HG03457 (cell line): ENCODE measurements at regions not wholly inside any gene's neighbourhood (a gene's known extent, or its start where the extent isn't known, plus 50 kb on each side); places are given as distances from the start of the nearest gene placed in this dataset.

Source experiments
- ATAC-seq: cut with Tn5 transposase; IDR thresholded peaks from one replicate; pipeline ENCODE4 v1.9.1; 2021; ENCODE audit warnings: moderate number of reproducible peaks; ENCODE audit not compliant: unreplicated experiment

DNA sequence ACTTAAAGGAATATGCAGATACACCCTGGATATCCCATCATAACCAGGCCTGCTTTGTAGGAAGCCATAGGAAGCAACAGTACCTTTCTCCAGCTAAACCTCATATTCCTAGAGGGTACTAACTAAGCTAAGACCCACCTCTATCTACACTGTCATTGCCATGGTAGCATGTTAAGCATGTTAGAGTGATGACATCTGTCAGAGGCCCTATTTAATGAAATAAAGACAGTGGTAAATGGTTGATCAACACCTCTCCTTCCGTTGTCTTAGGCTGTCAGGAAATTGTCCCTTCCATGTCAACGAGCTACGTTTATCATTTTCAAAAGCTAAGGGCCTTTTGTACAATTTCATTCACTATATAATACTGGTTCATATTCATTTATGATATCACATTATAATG lies 251.1 kb upstream of the PSMD7 start:
- ATAC-seq, result no peak

DNA sequence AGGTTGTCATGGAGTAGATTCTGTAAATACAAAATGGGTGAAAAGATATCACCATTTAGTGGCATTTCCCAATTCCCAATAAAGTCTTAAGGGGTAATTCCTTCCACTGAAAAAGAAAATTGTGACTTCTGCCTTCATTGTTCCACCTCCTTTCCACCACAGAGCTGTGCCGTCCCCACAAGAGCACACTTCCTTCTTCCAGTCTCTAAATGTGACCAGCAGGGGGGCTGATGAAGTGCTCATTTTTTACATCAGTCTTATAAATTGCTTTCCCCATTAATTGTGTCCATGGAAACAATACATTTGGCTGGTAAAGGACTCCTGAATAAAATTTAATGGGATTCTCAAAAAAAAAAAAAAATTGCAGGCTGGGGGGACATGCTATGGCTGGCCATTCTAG lies 260.8 kb upstream of the PSMD7 start:
- ATAC-seq, result no peak

DNA sequence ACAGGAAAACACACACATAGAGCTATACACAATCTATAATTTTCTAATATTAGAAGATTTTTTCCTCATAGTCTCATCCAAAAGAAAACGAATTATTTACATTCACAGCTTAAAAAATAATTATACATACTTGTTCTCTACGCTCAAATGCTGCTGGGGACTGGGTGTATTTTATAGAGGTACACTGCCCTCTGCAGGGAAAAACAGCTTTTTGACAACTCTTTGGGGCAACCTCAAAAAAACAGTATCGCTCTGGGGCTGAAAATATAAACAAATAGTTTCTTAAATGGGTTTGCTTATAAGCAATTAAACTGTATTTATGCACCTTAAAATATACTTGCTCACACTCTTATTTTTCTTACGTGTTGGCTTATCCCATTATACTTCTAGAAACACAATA lies 261.8 kb upstream of the PSMD7 start:
- ATAC-seq, result no peak

DNA sequence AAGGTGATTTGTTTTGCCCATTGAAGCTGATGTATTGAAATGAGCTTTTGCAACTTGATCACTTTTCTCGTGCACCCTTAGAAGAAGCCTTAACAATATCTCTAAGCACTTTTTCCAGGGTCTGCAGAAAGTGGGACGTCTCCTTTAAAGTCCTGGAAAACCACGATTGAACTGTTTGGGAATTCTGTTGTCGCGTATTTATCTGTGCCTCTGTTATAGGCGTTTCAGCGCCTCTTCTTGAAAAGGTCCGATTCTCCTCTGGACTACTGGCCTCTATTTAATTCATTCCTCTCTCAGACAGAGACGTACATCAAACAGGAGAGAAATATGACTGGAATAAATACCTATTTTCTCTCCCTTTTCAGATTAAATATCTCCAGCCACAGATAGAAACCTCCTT lies 262.4 kb upstream of the PSMD7 start:
- ATAC-seq, result no peak

DNA sequence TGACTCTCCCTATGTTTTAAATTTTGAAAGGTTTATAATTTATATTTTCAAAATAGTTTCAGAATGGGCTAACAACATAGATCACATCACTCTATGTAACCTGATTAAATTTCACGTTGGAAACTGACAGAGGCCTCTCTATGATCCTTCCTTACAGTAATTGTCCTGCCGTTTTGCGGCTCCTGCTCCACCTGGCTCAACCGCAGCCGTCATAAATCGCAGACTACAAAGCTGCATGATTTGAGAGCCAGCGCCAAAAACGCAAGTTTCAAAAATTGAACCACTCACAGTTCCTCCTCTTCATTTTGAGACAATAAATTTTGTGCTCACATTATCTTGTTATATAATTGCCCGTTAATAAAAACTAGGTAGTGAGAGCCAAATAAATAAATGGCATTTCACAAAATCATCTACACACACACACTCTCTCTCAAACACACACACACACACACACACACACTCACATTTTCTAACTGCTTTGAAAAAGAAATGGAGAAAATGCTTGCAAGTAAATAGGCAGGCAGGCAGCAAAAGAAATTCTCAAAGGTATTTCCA lies 263.1 kb upstream of the PSMD7 start:
- ATAC-seq, result no peak

DNA sequence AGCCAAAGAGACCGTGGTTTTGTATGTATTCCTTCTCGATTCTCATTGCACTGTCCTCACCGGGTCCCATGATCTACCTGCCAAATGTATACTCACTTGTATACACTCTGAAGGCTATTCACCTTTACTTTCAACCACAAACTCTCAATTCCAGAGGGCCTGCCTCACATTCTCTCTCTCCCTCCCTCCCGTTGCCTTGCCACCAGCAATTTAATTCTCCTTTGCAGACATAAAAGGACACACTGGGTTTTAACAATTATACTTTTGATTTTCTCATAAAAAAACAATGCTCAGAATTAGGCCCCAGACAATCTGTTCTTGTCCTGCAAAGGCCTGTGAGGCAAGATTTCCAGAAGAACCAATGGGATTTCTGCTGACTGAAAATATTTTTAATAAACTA lies 265.1 kb upstream of the PSMD7 start:
- no peak for ATAC-seq

DNA sequence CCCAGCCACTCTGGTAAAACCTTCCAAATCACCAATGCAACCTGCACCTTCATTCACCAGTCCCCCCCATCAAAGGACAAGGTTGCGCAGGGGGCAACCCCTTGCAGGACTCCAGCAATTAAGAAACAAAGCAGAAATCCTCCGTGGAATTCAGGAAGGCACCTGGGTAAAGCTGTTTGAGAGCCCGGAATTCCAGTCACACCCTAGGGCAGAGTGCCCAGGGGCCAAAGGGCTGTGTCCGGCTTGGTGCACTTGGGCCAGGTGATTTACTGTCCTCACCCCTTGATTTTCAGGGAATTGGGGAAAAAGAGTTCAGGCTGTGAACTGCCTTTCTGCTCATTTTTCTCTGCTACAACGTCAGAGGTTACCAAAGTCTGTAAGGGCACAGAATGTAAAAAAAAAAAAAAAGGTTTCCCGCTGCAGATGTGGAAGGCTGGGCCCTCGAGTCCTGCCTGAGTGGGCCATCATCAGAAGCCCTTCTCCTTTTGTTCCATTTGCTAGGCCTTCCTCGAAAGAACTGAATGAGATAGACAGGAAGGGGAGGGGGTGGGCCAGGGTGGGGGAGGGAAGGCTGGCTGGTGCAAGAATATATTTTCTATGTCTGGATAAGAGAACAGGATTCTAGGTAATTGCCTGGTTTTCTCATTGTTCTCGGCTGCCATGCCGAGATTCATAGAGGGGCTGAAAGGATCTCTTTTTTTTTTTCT lies 266.5 kb upstream of the PSMD7 start:
- no peak for ATAC-seq

DNA sequence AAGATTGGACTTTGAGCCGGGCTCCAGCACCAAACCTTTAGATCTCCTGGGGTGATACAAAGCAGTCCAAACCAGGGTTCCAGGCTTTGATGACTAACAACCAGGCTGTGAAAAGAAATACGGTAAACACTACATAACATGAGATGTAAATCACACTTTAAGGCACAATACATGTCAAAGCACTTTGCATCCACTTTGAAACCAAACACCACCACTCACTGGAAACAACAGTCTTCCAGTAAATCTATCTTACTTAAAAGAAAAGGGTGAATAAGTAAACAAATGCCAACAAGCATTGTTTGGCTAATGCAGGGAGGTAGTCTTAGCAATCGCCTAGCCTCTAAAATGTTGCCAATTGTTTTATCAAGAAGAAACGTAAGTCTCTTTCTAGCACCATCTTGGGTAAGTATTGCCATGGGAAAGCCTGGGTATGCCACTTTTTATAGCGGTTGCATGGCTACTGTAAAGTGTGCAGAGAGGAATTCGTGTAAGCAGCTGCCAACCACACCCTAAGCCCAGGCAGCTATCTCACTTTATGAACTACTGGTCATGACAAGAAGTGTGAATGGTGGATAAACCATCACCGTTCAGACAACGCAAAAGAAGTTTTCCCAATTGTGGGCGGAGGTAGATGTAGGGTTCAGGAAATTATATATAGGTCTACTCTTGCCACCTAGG lies 267.4 kb upstream of the PSMD7 start:
- no peak for ATAC-seq

DNA sequence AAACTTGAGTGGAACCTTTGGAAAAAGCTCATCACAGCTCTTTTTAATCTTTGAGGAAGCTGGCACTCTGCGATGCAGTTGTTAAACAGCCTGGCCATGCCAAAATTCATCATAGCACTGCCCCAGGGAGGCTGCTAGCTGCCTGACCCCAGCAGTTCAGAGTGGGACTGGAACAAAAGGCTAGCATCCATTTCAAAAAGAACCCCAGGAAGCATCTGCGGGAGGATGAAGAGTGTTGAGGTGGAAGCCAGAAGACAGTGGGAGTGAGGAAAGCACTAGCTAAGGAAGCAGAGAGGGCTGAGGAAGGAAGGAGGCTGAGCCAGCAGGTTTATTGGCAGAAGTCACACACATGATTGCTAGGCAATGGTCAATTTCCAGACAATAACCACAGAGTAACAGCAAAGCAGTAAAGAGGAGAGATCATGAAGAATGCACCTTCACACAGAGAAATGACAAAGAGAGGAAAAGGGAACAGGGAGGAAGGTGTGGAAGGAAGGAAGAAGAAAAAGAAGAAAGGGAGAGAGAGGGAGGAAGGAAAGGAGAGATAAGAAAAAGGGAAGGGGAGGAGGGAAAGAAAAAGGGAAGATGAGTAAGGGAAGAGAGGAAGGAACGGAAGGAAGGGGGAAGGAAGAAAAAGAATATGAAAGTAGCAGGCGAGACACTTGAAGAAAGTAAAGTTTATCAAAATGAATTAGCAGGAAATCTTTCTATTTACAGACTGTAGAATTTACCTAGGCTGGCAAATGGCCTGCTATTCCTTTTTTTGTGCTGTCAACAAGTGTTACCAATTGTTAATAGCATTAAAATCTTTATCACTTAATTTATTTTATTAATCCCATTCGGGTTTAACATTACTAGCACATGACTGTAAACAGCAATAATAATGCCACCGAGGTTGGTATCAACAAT lies 270.0 kb upstream of the PSMD7 start:
- no peak for ATAC-seq

DNA sequence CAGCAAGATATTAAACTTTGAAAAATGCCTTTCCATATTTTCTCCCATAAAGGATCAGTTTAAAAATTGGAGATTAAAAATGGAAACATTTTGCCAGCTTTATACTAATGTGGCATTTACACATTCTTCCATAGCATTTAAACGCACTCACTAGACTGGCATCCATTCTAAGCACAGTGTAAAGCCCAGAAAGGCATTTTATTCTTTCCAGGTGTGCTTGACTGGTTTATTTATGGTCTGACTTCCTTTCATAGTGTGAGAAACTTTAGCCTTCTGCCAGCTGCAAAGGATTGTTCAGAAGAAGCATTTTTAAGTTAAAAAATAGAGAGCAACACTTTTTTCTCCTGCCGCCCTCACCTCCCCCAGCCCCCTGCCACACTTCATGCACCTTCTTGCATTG lies 271.7 kb upstream of the PSMD7 start:
- ATAC-seq, result no peak

DNA sequence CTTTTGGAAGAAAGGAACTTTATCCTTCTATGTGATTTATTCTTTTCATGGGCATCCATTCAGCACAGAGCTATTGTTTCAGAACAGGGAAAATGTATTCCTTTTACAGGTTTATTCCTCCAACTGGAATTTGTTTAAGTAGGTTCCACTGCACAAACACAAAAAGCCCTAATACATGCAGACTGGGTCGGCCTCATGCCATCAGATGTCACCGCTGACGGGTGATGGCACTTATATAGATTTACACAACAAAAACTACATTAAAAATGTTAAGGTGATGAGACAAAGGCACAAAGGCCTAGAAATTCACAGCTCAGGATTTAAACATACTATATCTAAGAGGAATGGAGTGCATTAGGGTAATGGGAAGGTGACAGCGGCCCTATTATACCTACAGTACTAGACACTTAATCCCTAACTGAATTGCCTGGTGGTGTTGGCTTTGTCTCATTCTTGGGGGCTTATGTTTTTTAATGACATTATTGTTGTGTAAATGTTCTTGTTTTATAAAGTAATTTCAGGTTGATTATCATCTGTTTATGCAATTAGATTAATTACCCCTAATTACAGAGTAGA lies 276.4 kb upstream of the PSMD7 start:
- no peak for ATAC-seq

DNA sequence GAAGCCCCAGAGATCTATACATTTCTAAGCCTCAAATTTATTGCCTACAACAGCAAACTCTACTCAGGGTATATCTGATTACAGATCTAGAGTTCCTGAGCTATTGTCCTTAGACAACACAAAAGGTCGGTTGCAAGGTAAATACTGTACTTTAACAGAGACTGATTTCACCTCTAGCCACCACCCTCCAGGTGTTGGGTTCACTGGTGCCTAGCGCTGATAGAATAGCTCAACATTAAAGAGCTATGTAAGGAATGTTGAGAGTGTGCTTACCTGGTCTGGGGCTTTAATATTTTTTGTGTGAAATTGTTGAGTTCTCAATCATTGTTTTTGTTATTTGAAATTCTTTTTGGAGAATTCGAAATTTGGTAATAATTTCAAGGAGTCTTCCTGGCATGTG lies 277.0 kb upstream of the PSMD7 start:
- no peak for ATAC-seq

DNA sequence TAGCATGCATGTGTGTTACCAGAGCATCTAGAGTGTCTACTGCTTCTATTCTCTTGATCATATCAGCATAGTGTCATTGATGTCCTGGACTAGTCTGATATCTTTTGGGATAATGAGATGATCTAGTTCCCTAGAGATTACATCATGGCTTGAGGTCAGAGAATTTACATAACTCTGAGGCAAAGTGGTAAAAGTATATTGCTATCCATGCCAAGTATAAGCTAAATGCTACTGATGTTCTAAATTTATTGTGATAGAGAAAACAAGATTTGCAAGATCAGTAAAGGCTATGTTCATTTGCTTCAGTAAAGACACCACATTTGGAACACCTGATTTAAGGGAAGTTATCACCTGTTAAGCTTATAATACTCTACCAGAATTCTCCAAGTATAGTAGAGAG lies 280.7 kb upstream of the PSMD7 start:
- no peak for ATAC-seq

DNA sequence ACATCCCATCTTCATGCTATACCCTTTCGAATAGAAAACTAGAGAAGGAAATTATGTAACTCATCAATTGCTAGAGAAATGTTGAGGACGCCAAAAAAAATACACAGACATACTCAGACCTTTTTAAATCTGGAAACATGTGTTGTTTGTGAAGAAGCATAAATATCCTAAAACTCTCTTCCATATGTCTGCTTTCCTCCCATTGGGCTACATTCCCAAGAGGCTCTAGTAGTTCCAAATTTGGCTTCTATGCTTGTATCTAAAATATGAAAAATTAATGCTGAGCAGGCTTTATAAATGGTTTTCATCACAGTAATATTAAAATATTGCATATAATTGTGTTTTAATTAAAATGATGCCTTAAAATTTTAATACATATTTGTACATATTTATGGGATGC lies 297.9 kb upstream of the PSMD7 start:
- no peak for ATAC-seq

DNA sequence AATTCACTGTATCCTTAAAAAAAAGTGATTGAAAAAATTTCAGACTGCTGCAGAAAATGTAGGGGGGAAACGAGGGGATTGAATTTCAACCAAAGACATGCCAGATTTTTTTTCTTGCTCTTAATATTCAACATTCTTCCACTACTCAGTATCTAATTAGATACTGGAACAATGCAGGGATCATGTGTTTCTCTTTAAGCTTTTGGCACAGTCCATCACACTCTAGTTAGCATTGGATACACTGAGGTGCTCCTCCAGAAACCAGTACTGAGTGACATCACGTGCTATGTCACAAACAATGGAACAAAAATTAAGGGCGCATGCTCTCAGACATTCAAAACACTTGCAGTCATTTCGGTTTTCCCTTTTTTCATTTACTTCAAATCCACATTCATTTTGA lies 298.6 kb upstream of the PSMD7 start:
- no peak for ATAC-seq

DNA sequence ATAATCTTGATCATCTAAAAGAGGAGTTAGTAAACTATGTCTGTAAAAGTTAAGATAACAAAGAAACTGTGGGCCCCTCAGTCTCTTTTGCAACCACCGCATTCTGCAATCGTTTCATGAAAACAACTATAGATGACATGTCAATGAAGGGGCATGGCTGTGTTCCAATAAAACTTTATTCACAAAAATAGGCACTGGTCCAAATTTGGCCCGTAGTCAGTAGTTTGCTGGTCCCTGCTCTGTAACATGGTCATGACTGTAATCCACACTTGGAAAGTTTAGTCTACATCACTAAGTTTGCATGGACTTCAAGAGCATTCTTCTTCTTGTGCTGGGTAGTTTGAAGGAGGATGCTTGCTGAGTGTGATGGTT lies 299.3 kb upstream of the PSMD7 start:
- ATAC-seq, result no peak

DNA sequence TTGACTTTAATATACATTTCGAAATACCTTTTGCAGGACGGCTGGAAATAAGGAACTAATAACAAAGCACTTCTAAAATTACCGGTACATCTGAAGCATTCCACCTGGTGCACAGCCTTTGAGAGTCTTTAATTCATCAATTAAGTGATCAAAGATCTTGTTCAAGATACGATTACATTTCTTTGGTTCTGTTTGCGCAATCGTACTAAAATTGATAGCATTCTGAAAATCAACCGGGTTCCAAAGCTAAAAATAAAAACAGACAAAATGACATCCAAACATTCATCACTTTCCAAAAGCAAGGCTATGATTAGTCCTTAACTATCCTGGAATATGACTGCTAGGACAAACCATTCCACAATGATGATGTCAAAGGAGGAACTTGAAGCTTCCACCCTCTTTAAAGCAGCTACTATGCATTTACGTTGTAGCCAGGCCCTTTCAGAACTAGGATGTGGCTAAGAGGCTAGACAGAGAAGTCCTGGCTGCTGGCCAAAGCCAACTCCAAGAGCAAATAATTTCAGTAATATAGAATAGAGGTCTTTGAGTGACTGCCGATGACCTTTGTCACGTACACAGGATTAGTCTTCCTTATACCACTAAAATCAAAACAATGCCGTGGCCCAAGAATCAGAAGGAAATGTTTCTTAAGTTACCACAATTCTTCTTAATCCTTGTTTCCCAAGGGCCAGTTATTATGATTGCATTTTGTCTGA lies 299.8 kb upstream of the PSMD7 start:
- no peak for ATAC-seq

DNA sequence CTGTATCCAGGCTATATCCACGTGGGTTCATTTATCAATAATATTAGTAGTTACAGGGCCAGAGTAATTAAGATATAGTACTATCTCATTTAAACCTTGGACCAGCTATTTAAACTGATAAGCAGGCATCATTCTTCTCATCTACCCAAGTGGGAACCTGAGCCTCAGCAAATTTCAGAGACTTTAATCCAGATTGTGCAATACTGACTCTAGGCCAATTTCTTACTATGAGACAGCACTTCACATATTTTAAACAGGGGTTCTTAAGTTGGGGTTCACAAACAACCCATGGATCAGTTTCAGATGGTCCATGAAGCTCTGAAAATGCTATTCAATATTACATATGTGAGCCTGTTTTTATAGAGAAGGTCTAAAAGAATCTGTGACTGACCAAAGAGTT lies 302.7 kb upstream of the PSMD7 start:
- ATAC-seq, result no peak

DNA sequence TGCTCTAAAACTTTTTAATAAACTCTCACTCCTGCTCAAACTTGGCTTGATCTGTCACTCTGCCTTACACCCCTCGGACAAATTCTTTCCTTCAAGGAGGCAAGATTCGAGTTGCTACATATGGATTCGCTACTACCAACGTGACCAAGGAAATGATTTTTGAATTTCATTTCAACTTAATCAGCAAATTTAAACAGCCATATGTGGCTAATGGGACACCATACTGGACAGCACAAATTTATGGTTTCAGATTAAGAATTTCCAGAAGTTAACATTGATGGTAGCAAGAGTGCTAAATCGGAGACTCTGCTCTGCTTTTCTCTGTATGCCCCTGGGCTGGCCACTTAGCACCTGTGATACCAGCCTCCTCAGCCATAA lies 318.2 kb upstream of the PSMD7 start:
- ATAC-seq, result no peak

DNA sequence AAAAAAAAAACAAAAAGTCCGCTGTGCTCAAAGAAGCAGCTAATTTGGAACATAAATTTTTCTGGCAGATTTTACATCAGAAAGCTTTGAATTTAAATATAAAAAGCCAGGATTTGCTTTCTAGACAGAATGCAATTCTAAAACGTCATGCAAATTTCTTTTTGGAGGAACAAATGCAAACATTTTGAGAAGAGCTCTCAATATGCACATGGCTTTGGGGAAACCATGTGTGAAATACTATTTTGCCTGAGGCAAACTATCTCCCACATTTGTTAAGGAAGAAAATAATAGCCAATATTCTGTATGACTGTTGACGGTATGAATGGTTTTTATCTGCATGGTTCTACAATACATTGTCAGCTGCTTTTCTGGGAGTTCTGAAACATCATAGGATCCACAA lies 320.0 kb upstream of the PSMD7 start:
- no peak for ATAC-seq

DNA sequence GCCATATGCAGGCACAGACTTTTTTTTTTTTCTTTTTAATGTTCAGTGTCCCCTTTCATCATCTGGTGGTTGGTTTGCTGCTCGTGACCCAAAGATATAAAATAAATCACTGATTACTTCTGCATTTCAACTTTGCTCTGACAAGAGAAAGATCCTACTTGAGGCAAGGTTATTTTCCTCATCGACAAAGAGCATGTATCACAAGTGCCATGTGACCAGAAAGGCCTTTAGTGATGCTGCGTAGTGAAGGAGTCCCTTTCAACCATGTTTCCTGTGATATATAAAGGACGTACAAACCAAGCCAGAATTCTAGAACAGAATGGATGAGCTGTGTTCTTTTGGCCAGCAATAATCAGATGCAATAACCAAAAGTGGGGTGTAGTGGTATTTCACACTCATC lies 323.4 kb upstream of the PSMD7 start:
- ATAC-seq, result no peak
